T-cell (primary cell): ENCODE measurements at regions not wholly inside any gene's neighbourhood (a gene's known extent, or its start where the extent isn't known, plus 50 kb on each side); places are given as distances from the start of the nearest gene placed in this dataset.
"Not testable (repeated sequence)": the region's sequence is repeated elsewhere in the genome, so short reads cannot be mapped to it uniquely, and the experiment has no call there.

Experiments used
- ATAC-seq, 4 experiments: fragments of 200-7000 bp in 3 of 4; fragments of 150-1000 bp in 1 of 4; cut with Tn5 transposase; replicated peaks in 1 of 4; 1 replicate in 3 of 4; 2 replicates in 1 of 4; pipeline ENCODE4 v1.10.0; 2021; ENCODE audit warnings: moderate library complexity in 3 of 4, mild to moderate bottlenecking in 2 of 4, moderate number of reproducible peaks in 1 of 4
- CTCF ChIA-PET, 2 donors: fragments of 300-600 bp; sonication (Branson Sonifier 250); formaldehyde crosslinking; loops; one replicate each; lab custom pipeline; 2022; ENCODE audit warnings: antibody characterized with exemption in 2 of 2; lab: Charles Lee
- POLR2A ChIA-PET, 2 donors: fragments of 300-600 bp; sonication (Branson Sonifier 250); formaldehyde crosslinking; loops; one replicate each; lab custom pipeline; 2022; ENCODE audit warnings: antibody characterized with exemption in 2 of 2; lab: Charles Lee
- DNase-seq, 35 experiments: peaks; one replicate each; pipeline versions ENCODE4 v3.0.0 to v3.0.0-alpha.2; 2013 to 2023
- H3K27ac ChIP-seq: one replicate; pipeline ENCODE4 v1.5.1; 2013; ENCODE audit warnings: low read length
- H3K27me3 ChIP-seq, 2 experiments: replicated peaks in 1 of 2; 1 replicate in 1 of 2; 2 replicates in 1 of 2; pipeline versions ENCODE4 v1.6.1 to v1.7.0; 2013; ENCODE audit warnings: low read length in 1 of 2, mixed read lengths in 1 of 2; ENCODE audit not compliant: control insufficient read depth in 2 of 2, insufficient read depth in 2 of 2; ENCODE audit errors: extremely low read depth in 1 of 2
- H3K36me3 ChIP-seq, 2 donors: 1 replicate in 1 of 2; 2 replicates in 1 of 2; pipeline versions ENCODE4 v1.6.1 to v1.7.0; 2013; ENCODE audit warnings: low read length in 1 of 2; ENCODE audit not compliant: control insufficient read depth in 2 of 2, insufficient read depth in 1 of 2; ENCODE audit errors: extremely low read depth in 1 of 2
- H3K4me1 ChIP-seq, 2 experiments: 1 replicate in 1 of 2; 2 replicates in 1 of 2; pipeline versions ENCODE4 v1.6.1 to v1.7.0; 2013; ENCODE audit warnings: low read length in 2 of 2, mixed read lengths in 1 of 2; ENCODE audit not compliant: insufficient read depth in 2 of 2, control insufficient read depth in 1 of 2; ENCODE audit errors: extremely low read depth in 1 of 2
- H3K4me3 ChIP-seq, 2 donors: 1 replicate in 1 of 2; 2 replicates in 1 of 2; pipeline versions ENCODE4 v1.5.1 to v1.7.0; 2013; ENCODE audit warnings: mild to moderate bottlenecking in 2 of 2, low read length in 1 of 2, moderate library complexity in 1 of 2; ENCODE audit not compliant: control insufficient read depth in 1 of 2; ENCODE audit errors: extremely low read depth in 1 of 2
- H3K9me3 ChIP-seq: 2 replicates; pipeline ENCODE4 v1.7.0; 2013
- H3K27ac Mint-ChIP-seq, 2 donors: one replicate each; pipeline ENCODE4 v1.8.0; 2020 to 2021; ENCODE audit warnings: mild to moderate bottlenecking in 2 of 2, mixed read lengths in 2 of 2
- H3K27me3 Mint-ChIP-seq, 2 donors: one replicate each; pipeline ENCODE4 v1.8.0; 2021 to 2022; ENCODE audit warnings: mixed read lengths in 2 of 2
- H3K36me3 Mint-ChIP-seq: one replicate; pipeline ENCODE4 v1.8.0; 2021; ENCODE audit warnings: mixed read lengths
- H3K4me1 Mint-ChIP-seq, 3 donors: one replicate each; pipeline ENCODE4 v1.8.0; 2020 to 2022; ENCODE audit warnings: mixed read lengths in 3 of 3, mild to moderate bottlenecking in 1 of 3
- H3K4me3 Mint-ChIP-seq, 3 donors: one replicate each; pipeline ENCODE4 v1.8.0; 2020 to 2022; ENCODE audit warnings: mild to moderate bottlenecking in 3 of 3, mixed read lengths in 3 of 3, moderate library complexity in 3 of 3
- H3K9me3 Mint-ChIP-seq, 3 donors: one replicate each; pipeline ENCODE4 v1.8.0; 2020 to 2022; ENCODE audit warnings: mixed read lengths in 3 of 3
- WGBS: methylation state at CpG from one replicate; pipeline ENCODE4 v1.1.5; 2013; ENCODE audit warnings: missing lambda C conversion rate; ENCODE audit not compliant: insufficient coverage; 5-methylcytosine and 5-hydroxymethylcytosine counted together

DNA sequence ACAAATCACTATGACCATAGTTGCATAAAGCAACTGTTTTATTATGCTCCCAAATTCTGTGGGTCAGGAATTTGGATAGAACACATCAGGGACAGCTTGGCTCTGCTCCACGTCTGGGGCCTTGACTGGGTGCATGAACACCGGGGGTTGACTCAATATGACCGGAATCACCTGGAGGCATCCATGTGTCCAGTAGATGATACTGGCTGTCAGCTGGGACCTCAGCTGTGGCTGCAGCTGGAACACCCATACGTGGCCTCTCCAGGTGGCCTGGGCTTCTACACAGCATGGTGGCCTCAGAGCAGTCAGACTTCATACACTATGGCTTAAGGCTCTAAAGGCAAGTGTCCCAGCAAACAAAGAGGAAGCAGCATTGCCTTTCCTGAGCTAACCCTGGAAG lies 113.4 kb downstream of the NRN1 start:
- Mint-ChIP-seq H3K4me1 (peaks cover 6 to 13% (median 9%) of the 10 kb centered on the region in 3 donors), H3K27me3 (no peaks in the 10 kb centered on the region), H3K4me3 (peak overlapping the region in 1 of 3 donors; percentile 17), H3K36me3 (no peaks in the 10 kb centered on the region), H3K27ac (peak overlapping the region in 1 of 2 donors; percentile 43), H3K9me3 (peaks cover 0 to 3% (median 0%) of the 10 kb centered on the region in 3 donors)
- 90% methylated on average over 4 of the region's 4 CpGs for WGBS
- Histone ChIP-seq H3K4me3 (no peak overlapping the region), H3K4me1 (peaks cover 3 to 5% of the 10 kb centered on the region in 2 experiments), H3K27ac (no peak overlapping the region), H3K27me3 (peaks cover 0 to 3% of the 10 kb centered on the region in 2 experiments), H3K9me3 (no peaks in the 10 kb centered on the region), H3K36me3 (no peaks in the 10 kb centered on the region)
- DNase-seq = no peak
- POLR2A ChIA-PET = no interaction called here
- CTCF ChIA-PET = interaction anchor here in 1 of 2 donors (0.6 kb wide), 1 partner anchor 585 kb away, joined by 4 read pairs; no protein-coding TSS in a partner anchor
- ATAC-seq = no peak

DNA sequence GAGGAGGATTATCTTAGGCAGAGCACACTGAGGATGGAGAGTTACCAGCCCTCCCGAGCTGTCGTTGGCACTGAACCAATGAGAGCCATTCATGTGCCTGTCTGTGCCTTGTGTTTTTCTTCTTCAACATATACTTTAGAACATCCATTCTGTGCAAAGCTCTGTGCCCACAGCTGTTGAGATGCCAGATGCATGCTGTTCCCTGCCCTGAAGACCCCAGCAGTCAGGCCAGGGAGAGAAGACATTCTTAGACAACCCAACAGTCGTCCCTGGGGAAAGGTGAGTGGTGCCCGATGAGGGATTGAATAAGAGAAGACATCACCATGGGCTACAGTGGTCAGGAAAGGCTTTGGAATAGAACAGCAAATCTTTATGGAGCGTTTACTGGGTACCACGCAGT lies 114.1 kb downstream of the NRN1 start:
- Mint-ChIP-seq H3K4me1 (peaks cover 6 to 13% (median 9%) of the 10 kb centered on the region in 3 donors), H3K36me3 (no peaks in the 10 kb centered on the region), H3K4me3 (peak overlapping the region; percentile 85 to 92 (median 90)), H3K27me3 (no peaks in the 10 kb centered on the region), H3K27ac (peak overlapping the region; percentile 93 to 96), H3K9me3 (peaks cover 0 to 3% (median 0%) of the 10 kb centered on the region in 3 donors)
- WGBS = 93% methylated on average over 4 of the region's 6 CpGs
- peaks cover 0 to 3% of the 10 kb centered on the region in 2 experiments for H3K27me3 ChIP-seq
- peaks cover 3 to 5% of the 10 kb centered on the region in 2 experiments for H3K4me1 ChIP-seq
- ChIA-PET CTCF (no interaction called here), POLR2A (no interaction called here)
- no peak for ATAC-seq
- no peak for DNase-seq
- H3K9me3 ChIP-seq = no peaks in the 10 kb centered on the region
- peak overlapping the region; percentile 19 for H3K27ac ChIP-seq
- no peak overlapping the region for H3K4me3 ChIP-seq
- no peaks in the 10 kb centered on the region for H3K36me3 ChIP-seq

- ATAC-seq (peak in 2 of 4 experiments; percentile 29 to 47), DNase-seq (no peak)
- Histone ChIP-seq H3K36me3 (no peaks in the 10 kb centered on the region), H3K4me1 (no peaks in the 10 kb centered on the region), H3K27ac (no peak overlapping the region), H3K4me3 (no peak overlapping the region), H3K27me3 (no peaks in the 10 kb centered on the region), H3K9me3 (no peaks in the 10 kb centered on the region)
- no peaks in the 10 kb centered on the region for H3K27me3 Mint-ChIP-seq
- peaks cover 19 to 22% (median 20%) of the 10 kb centered on the region in 3 donors for H3K4me1 Mint-ChIP-seq
- ChIA-PET CTCF (no interaction called here), POLR2A (no interaction called here)
- H3K4me3 Mint-ChIP-seq = no peak overlapping the region
- H3K9me3 Mint-ChIP-seq = peaks cover 0 to 7% (median 0%) of the 10 kb centered on the region in 3 donors
- no peaks in the 10 kb centered on the region for H3K36me3 Mint-ChIP-seq
- H3K27ac Mint-ChIP-seq = no peak overlapping the region
- no CpG with 5 or more reads among the region's 1 CpG for WGBS
Observed at GRCh38 chr6:5878792-5879191, 127.9 kb downstream of the NRN1 start.

- DNase-seq (no peak), ATAC-seq (no peak)
- Mint-ChIP-seq H3K27ac (no peak overlapping the region), H3K27me3 (no peaks in the 10 kb centered on the region), H3K4me3 (no peak overlapping the region), H3K9me3 (peaks cover 3 to 8% (median 5%) of the 10 kb centered on the region in 3 donors), H3K4me1 (peaks cover 19 to 29% (median 26%) of the 10 kb centered on the region in 3 donors), H3K36me3 (peaks cover 3% of the 10 kb centered on the region)
- ChIA-PET CTCF (no interaction called here), POLR2A (no interaction called here)
- no peaks in the 10 kb centered on the region for H3K4me1 ChIP-seq
- no peak overlapping the region for H3K4me3 ChIP-seq
- no peaks in the 10 kb centered on the region for H3K27me3 ChIP-seq
- no peak overlapping the region for H3K27ac ChIP-seq
- 93% methylated on average over 3 of the region's 4 CpGs for WGBS
- peaks cover 3% of the 10 kb centered on the region for H3K9me3 ChIP-seq
- no peaks in the 10 kb centered on the region for H3K36me3 ChIP-seq
Observed at GRCh38 chr6:5876076-5876475, 130.6 kb downstream of the NRN1 start.

DNA sequence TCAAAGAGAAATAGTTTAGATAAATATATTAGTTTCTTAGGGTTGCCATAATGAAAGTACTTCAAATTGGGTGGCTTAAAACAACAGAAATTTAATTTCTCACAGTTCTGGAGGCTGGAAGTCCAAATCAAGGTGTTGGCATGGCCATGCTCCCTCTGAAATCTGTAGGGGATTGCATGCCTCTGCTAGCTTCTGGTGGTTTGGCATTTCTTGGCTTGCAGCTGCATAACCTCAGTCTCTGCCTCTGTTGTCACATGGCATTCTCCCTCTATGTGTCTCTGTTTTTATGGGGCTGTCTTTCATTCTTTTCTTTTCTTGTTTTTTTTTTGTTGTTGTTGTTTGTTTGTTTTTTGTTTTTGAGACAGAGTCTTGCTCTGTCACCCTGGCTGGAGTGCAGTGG lies 132.7 kb downstream of the NRN1 start:
- H3K27ac Mint-ChIP-seq, H3K36me3 ChIP-seq, H3K27ac ChIP-seq, H3K4me3 Mint-ChIP-seq, DNase-seq, POLR2A ChIA-PET, H3K9me3 Mint-ChIP-seq, H3K36me3 Mint-ChIP-seq, H3K27me3 Mint-ChIP-seq, CTCF ChIA-PET, H3K27me3 ChIP-seq, H3K9me3 ChIP-seq, ATAC-seq, H3K4me3 ChIP-seq: not testable (repeated sequence)
- H3K4me1 ChIP-seq = peaks cover 3 to 14% of the 10 kb centered on the region in 2 experiments
- H3K4me1 Mint-ChIP-seq = peaks cover 28 to 41% (median 39%) of the 10 kb centered on the region in 3 donors

DNA sequence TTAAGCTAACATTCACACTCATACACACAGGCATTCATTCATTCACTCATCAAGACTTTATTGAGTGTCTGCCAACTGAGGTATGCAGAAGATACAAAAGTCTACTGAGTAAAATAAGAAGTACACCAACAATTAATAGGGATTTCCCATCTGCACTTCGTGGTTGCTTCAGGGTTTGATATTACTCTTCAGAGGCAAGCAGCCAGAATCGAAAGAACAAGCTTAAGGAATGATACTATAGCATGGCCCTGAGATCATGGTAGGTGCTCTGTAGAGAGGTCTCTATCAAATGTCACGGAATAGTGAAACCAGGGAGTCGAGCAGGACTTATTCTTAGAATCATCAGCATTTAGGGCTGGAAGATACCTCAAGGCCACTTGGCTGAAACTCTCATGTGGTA lies 135.4 kb downstream of the NRN1 start:
- WGBS = no CpG with 5 or more reads among the region's 4 CpGs
- Histone ChIP-seq H3K27me3 (no peaks in the 10 kb centered on the region), H3K9me3 (peaks cover 3% of the 10 kb centered on the region), H3K27ac (no peak overlapping the region), H3K4me3 (no peak overlapping the region), H3K36me3 (no peaks in the 10 kb centered on the region), H3K4me1 (peaks cover 15 to 26% of the 10 kb centered on the region in 2 experiments)
- Mint-ChIP-seq H3K36me3 (peaks cover 3% of the 10 kb centered on the region), H3K4me1 (peaks cover 40 to 53% (median 49%) of the 10 kb centered on the region in 3 donors), H3K27me3 (no peaks in the 10 kb centered on the region), H3K9me3 (peaks cover 4 to 8% (median 5%) of the 10 kb centered on the region in 3 donors), H3K27ac (no peak overlapping the region), H3K4me3 (no peak overlapping the region)
- POLR2A ChIA-PET = no interaction called here
- DNase-seq (no peak), ATAC-seq (no peak)
- CTCF ChIA-PET = no interaction called here
